ENCODE measurements at regions not wholly inside any gene's neighbourhood (a gene's known extent, or its start where the extent isn't known, plus 50 kb on each side); places are given as distances from the start of the nearest gene placed in this dataset.

DNA sequence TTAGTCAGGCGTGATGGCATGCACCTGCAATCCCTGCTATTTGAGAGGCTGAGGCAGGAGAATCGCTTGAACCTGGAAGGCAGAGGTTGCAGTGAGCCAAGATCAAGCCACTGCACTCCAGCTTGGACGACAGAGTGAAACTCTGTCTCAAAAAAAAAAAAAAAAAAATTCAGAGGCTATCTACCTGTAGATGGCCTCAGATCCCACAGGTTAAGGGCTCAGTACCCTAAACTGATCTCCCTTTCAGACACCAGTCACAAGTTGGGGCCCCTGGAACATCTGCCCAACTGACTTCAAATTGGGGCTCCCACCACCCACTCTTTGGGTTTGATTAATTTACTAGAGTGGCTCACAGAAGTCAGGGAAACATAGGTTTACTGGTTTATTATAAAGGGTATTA, 65.4 kb upstream of the ERCC6L2 start:
- no peak for FAIRE-seq
- H3K27me3 ChIP-seq (ENCODE audit: control insufficient read depth in 1 of 2, insufficient read depth in 2 of 2, low read length in 2 of 2), result no peaks in the 10 kb centered on the region
- H3K9me3 ChIP-seq (ENCODE audit: low read length), result no peaks in the 10 kb centered on the region
- no peak overlapping the region for H3K9ac ChIP-seq (ENCODE audit: insufficient read depth, low read depth, low read length)
- DNase-seq (ENCODE audit: low spot score), result no peak
- H3K4me1 ChIP-seq (ENCODE audit: insufficient read depth, low read length), result peaks cover 22% of the 10 kb centered on the region
- TF ChIP-seq ZNF891 (CRISPR knock-in tag; IDR thresholded peaks at IDR 0.05) (no peak), GATA4 (IDR thresholded peaks at IDR 0.05; ENCODE audit: borderline replicate concordance, low read depth) (no peak), DNMT3B (CRISPR knock-in tag; conservative IDR thresholded peaks at IDR 0.05) (no peak), KDM1A (CRISPR knock-in tag; IDR thresholded peaks at IDR 0.05) (no peak), KLF16 (CRISPR knock-in tag; IDR thresholded peaks at IDR 0.05) (no peak), ZNF564 (CRISPR knock-in tag; IDR thresholded peaks at IDR 0.05) (no peak), MLX (CRISPR knock-in tag; IDR thresholded peaks at IDR 0.05) (no peak), GPBP1L1 (CRISPR knock-in tag; IDR thresholded peaks at IDR 0.05) (no peak), PPARG (CRISPR knock-in tag; conservative IDR thresholded peaks at IDR 0.05) (no peak)
- TF ChIP-seq, protein P1, sequence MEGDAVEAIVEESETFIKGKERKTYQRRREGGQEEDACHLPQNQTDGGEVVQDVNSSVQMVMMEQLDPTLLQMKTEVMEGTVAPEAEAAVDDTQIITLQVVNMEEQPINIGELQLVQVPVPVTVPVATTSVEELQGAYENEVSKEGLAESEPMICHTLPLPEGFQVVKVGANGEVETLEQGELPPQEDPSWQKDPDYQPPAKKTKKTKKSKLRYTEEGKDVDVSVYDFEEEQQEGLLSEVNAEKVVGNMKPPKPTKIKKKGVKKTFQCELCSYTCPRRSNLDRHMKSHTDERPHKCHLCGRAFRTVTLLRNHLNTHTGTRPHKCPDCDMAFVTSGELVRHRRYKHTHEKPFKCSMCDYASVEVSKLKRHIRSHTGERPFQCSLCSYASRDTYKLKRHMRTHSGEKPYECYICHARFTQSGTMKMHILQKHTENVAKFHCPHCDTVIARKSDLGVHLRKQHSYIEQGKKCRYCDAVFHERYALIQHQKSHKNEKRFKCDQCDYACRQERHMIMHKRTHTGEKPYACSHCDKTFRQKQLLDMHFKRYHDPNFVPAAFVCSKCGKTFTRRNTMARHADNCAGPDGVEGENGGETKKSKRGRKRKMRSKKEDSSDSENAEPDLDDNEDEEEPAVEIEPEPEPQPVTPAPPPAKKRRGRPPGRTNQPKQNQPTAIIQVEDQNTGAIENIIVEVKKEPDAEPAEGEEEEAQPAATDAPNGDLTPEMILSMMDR (CRISPR knock-in tag; IDR thresholded peaks at IDR 0.05), result peak; percentile 18; the same call in 1 of the 2 replicates
- TF ChIP-seq, protein P2, sequence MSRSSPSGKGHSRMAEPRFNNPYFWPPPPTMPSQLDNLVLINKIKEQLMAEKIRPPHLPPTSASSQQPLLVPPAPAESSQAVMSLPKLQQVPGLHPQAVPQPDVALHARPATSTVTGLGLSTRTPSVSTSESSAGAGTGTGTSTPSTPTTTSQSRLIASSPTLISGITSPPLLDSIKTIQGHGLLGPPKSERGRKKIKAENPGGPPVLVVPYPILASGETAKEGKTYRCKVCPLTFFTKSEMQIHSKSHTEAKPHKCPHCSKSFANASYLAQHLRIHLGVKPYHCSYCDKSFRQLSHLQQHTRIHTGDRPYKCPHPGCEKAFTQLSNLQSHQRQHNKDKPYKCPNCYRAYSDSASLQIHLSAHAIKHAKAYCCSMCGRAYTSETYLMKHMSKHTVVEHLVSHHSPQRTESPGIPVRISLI (CRISPR knock-in tag; IDR thresholded peaks at IDR 0.05; ENCODE audit: borderline replicate concordance), result peak; percentile 67; the same call in 1 of the 2 replicates
- no peaks in the 10 kb centered on the region for H3K79me2 ChIP-seq (ENCODE audit: insufficient read depth, low read length)
- H3K4me2 ChIP-seq (ENCODE audit: low read depth, low read length), result no peak overlapping the region
- no peaks in the 10 kb centered on the region for H3K36me3 ChIP-seq (replicated peaks in 1 of 2; ENCODE audit: control insufficient read depth in 1 of 2, insufficient read depth in 2 of 2, low read length in 2 of 2)
- no TSS peak for BruUV-seq (replicated peaks)
- no peak overlapping the region for H3K4me3 ChIP-seq (replicated peaks in 1 of 3; ENCODE audit: insufficient read depth in 1 of 3, low read depth in 2 of 3, low read length in 3 of 3)
- ChIA-PET CTCF (ENCODE audit: low intra/inter-chr PET ratio, low total read pairs) (no interaction called here), POLR2A (no interaction called here)
- no peak overlapping the region for H2AFZ ChIP-seq (ENCODE audit: low read length)
- no peak overlapping the region for H3K27ac ChIP-seq (ENCODE audit: extremely low read length, insufficient read depth, low read length)
- WGBS (ENCODE audit: low lambda C conversion rate), result 7% methylated on average over 3 of the region's 3 CpGs
- no peaks in the 10 kb centered on the region for H4K20me1 ChIP-seq (ENCODE audit: insufficient read depth, low read length)
- intact Hi-C loops (cut with micrococcal nuclease; ENCODE audit: unreplicated experiment) (no loop called here), in situ Hi-C loops (cut with HindIII; ENCODE audit: extremely low pct_ligation_motif_present, low pct_unique_long_range_greater_than_20kb) (no loop called here)
- no peak for ATAC-seq

Data from HepG2 (cell line).